ENCODE measurements at regions not wholly inside any gene's neighbourhood (a gene's known extent, or its start where the extent isn't known, plus 50 kb on each side); places are given as distances from the start of the nearest gene placed in this dataset.

DNA sequence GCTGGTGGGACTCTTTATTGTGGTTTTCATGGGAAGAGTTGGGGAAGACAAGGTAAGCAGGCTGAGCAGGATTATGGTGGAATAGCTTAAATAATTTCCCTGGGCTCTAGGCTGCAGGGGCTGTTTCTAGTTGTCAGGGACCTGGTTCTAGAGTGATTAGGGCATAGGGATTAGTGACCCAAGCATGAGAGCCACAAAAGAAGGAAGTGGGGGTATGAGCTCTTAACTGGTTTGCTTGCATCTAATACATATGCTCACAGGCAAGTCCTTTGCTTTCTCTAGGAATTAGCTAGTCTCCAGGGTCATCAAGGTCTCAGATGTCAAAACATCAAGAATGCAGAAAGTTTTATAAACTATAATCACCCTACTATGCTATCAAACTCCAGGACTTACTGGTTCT lies 67.5 kb upstream of the NRN1 start:
- TF ChIP-seq ARNTL (CRISPR knock-in tag; IDR thresholded peaks at IDR 0.05; ENCODE audit: borderline replicate concordance, low read depth) (no peak), TCF4 (CRISPR knock-in tag; IDR thresholded peaks at IDR 0.05; ENCODE audit: borderline replicate concordance) (no peak), ZFP3 (CRISPR knock-in tag; IDR thresholded peaks at IDR 0.05) (no peak), ZC3H10 (CRISPR knock-in tag; IDR thresholded peaks at IDR 0.05) (no peak), TOX (CRISPR knock-in tag; IDR thresholded peaks at IDR 0.05; ENCODE audit: borderline replicate concordance) (no peak), ESRRG (CRISPR knock-in tag; IDR thresholded peaks at IDR 0.05) (no peak), OSR1 (CRISPR knock-in tag; IDR thresholded peaks at IDR 0.05) (no peak), ZNF565 (CRISPR knock-in tag; conservative IDR thresholded peaks at IDR 0.05; ENCODE audit: low read depth) (no peak), CSDC2 (CRISPR knock-in tag; IDR thresholded peaks at IDR 0.05) (no peak), RARB (CRISPR knock-in tag; IDR thresholded peaks at IDR 0.05) (no peak)
- TF ChIP-seq, protein P1, sequence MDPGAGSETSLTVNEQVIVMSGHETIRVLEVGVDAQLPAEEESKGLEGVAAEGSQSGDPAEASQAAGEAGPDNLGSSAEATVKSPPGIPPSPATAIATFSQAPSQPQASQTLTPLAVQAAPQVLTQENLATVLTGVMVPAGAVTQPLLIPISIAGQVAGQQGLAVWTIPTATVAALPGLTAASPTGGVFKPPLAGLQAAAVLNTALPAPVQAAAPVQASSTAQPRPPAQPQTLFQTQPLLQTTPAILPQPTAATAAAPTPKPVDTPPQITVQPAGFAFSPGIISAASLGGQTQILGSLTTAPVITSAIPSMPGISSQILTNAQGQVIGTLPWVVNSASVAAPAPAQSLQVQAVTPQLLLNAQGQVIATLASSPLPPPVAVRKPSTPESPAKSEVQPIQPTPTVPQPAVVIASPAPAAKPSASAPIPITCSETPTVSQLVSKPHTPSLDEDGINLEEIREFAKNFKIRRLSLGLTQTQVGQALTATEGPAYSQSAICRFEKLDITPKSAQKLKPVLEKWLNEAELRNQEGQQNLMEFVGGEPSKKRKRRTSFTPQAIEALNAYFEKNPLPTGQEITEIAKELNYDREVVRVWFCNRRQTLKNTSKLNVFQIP (CRISPR knock-in tag; IDR thresholded peaks at IDR 0.05; ENCODE audit: borderline replicate concordance, low read depth) = no peak
- TF ChIP-seq, protein P2, sequence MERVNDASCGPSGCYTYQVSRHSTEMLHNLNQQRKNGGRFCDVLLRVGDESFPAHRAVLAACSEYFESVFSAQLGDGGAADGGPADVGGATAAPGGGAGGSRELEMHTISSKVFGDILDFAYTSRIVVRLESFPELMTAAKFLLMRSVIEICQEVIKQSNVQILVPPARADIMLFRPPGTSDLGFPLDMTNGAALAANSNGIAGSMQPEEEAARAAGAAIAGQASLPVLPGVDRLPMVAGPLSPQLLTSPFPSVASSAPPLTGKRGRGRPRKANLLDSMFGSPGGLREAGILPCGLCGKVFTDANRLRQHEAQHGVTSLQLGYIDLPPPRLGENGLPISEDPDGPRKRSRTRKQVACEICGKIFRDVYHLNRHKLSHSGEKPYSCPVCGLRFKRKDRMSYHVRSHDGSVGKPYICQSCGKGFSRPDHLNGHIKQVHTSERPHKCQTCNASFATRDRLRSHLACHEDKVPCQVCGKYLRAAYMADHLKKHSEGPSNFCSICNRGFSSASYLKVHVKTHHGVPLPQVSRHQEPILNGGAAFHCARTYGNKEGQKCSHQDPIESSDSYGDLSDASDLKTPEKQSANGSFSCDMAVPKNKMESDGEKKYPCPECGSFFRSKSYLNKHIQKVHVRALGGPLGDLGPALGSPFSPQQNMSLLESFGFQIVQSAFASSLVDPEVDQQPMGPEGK (CRISPR knock-in tag; IDR thresholded peaks at IDR 0.05; ENCODE audit: borderline replicate concordance) = no peak
- TF ChIP-seq, protein P3, sequence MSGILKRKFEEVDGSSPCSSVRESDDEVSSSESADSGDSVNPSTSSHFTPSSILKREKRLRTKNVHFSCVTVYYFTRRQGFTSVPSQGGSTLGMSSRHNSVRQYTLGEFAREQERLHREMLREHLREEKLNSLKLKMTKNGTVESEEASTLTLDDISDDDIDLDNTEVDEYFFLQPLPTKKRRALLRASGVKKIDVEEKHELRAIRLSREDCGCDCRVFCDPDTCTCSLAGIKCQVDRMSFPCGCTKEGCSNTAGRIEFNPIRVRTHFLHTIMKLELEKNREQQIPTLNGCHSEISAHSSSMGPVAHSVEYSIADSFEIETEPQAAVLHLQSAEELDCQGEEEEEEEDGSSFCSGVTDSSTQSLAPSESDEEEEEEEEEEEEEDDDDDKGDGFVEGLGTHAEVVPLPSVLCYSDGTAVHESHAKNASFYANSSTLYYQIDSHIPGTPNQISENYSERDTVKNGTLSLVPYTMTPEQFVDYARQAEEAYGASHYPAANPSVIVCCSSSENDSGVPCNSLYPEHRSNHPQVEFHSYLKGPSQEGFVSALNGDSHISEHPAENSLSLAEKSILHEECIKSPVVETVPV (CRISPR knock-in tag; IDR thresholded peaks at IDR 0.05) = no peak
- TF ChIP-seq, protein P4, sequence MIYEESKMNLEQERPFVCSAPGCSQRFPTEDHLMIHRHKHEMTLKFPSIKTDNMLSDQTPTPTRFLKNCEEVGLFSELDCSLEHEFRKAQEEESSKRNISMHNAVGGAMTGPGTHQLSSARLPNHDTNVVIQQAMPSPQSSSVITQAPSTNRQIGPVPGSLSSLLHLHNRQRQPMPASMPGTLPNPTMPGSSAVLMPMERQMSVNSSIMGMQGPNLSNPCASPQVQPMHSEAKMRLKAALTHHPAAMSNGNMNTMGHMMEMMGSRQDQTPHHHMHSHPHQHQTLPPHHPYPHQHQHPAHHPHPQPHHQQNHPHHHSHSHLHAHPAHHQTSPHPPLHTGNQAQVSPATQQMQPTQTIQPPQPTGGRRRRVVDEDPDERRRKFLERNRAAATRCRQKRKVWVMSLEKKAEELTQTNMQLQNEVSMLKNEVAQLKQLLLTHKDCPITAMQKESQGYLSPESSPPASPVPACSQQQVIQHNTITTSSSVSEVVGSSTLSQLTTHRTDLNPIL (CRISPR knock-in tag; IDR thresholded peaks at IDR 0.05; ENCODE audit: low read depth) = no peak

All from SK-N-SH treated with all-trans-retinoic acid at 6 μM for 48 hours (cell line).